ENCODE measurements at regions not wholly inside any gene's neighbourhood (a gene's known extent, or its start where the extent isn't known, plus 50 kb on each side); places are given as distances from the start of the nearest gene placed in this dataset.

GRCh38 chr12:4160314-4161040 lies 113.1 kb upstream of the CCND2 start:
- peaks cover 2% of the 10 kb centered on the region for H3K9me3 Mint-ChIP-seq
- peaks cover 18% of the 10 kb centered on the region for H3K4me1 Mint-ChIP-seq
- H3K27me3 Mint-ChIP-seq (ENCODE audit: low read depth): peaks cover 3% of the 10 kb centered on the region
- TF ChIP-seq, protein P1, sequence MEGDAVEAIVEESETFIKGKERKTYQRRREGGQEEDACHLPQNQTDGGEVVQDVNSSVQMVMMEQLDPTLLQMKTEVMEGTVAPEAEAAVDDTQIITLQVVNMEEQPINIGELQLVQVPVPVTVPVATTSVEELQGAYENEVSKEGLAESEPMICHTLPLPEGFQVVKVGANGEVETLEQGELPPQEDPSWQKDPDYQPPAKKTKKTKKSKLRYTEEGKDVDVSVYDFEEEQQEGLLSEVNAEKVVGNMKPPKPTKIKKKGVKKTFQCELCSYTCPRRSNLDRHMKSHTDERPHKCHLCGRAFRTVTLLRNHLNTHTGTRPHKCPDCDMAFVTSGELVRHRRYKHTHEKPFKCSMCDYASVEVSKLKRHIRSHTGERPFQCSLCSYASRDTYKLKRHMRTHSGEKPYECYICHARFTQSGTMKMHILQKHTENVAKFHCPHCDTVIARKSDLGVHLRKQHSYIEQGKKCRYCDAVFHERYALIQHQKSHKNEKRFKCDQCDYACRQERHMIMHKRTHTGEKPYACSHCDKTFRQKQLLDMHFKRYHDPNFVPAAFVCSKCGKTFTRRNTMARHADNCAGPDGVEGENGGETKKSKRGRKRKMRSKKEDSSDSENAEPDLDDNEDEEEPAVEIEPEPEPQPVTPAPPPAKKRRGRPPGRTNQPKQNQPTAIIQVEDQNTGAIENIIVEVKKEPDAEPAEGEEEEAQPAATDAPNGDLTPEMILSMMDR (IDR thresholded peaks at IDR 0.05; ENCODE audit: unreplicated experiment in 3 of 3): no peak
- no peaks in the 10 kb centered on the region for H3K36me3 Mint-ChIP-seq (ENCODE audit: low read depth)
- H3K4me3 Mint-ChIP-seq: no peak overlapping the region
- no peak overlapping the region for H3K27ac Mint-ChIP-seq

DNA sequence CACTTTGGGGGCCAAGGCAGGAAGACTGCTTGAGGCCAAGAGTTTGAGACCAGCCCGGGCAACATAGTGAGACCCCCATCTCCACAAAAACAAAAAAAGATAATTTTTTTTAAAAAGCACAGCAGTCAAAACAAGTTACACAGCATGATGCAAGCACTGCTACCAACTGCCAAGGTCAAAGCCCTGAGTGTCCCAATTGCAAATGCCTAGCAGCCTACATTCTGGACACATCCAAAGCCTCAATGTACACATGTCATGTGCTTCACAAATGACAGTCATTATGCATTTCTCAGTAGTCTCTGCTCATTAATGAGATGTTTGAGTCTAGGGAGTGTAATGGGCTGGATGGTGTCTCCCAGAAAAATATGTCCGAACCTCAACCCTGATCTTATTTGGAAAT lies 113.7 kb upstream of the CCND2 start:
- Mint-ChIP-seq H3K27ac (no peak overlapping the region), H3K4me3 (no peak overlapping the region), H3K9me3 (peaks cover 2% of the 10 kb centered on the region), H3K36me3 (ENCODE audit: low read depth) (no peaks in the 10 kb centered on the region), H3K4me1 (peaks cover 13% of the 10 kb centered on the region), H3K27me3 (ENCODE audit: low read depth) (peaks cover 3% of the 10 kb centered on the region)
- TF ChIP-seq, protein P1 (IDR thresholded peaks at IDR 0.05; ENCODE audit: unreplicated experiment in 3 of 3): no peak

- H3K36me3 Mint-ChIP-seq (ENCODE audit: low read depth): no peaks in the 10 kb centered on the region
- peaks cover 2% of the 10 kb centered on the region for H3K9me3 Mint-ChIP-seq
- H3K4me3 Mint-ChIP-seq: no peak overlapping the region
Observed at GRCh38 chr12:4158306-4158705, 115.3 kb upstream of the CCND2 start.

GRCh38 chr12:4157122-4157521 lies 116.4 kb upstream of the CCND2 start:
- Mint-ChIP-seq H3K27me3 (ENCODE audit: low read depth) (no peaks in the 10 kb centered on the region), H3K9me3 (peaks cover 2% of the 10 kb centered on the region), H3K27ac (no peak overlapping the region), H3K4me1 (peaks cover 12% of the 10 kb centered on the region), H3K36me3 (ENCODE audit: low read depth) (no peaks in the 10 kb centered on the region), H3K4me3 (no peak overlapping the region)
- TF ChIP-seq, protein P1 (IDR thresholded peaks at IDR 0.05; ENCODE audit: unreplicated experiment in 3 of 3): no peak

More at GRCh38 chr12:4158306-4158705, 115.3 kb upstream of the CCND2 start:
- peaks cover 7% of the 10 kb centered on the region for H3K4me1 Mint-ChIP-seq
- peaks cover 3% of the 10 kb centered on the region for H3K27me3 Mint-ChIP-seq (ENCODE audit: low read depth)
- TF ChIP-seq, protein P1 (IDR thresholded peaks at IDR 0.05; ENCODE audit: unreplicated experiment in 3 of 3): no peak
- no peak overlapping the region for H3K27ac Mint-ChIP-seq

- Mint-ChIP-seq H3K9me3 (peaks cover 2% of the 10 kb centered on the region), H3K27me3 (ENCODE audit: low read depth) (no peaks in the 10 kb centered on the region), H3K4me1 (peaks cover 18% of the 10 kb centered on the region), H3K36me3 (ENCODE audit: low read depth) (no peaks in the 10 kb centered on the region), H3K27ac (no peak overlapping the region), H3K4me3 (no peak overlapping the region)
- TF ChIP-seq, protein P1 (IDR thresholded peaks at IDR 0.05; ENCODE audit: unreplicated experiment in 3 of 3): no peak
Observed at GRCh38 chr12:4156317-4156716, 117.2 kb upstream of the CCND2 start.

- Mint-ChIP-seq H3K36me3 (ENCODE audit: low read depth) (no peaks in the 10 kb centered on the region), H3K4me3 (no peak overlapping the region), H3K4me1 (peaks cover 18% of the 10 kb centered on the region), H3K9me3 (peaks cover 6% of the 10 kb centered on the region), H3K27me3 (ENCODE audit: low read depth) (no peaks in the 10 kb centered on the region), H3K27ac (no peak overlapping the region)
- TF ChIP-seq, protein P1 (IDR thresholded peaks at IDR 0.05; ENCODE audit: unreplicated experiment in 3 of 3): no peak
Observed at GRCh38 chr12:4154672-4155225, 118.8 kb upstream of the CCND2 start.
